HG03045 (cell line): ENCODE measurements at regions not wholly inside any gene's neighbourhood (a gene's known extent, or its start where the extent isn't known, plus 50 kb on each side); places are given as distances from the start of the nearest gene placed in this dataset.
"Not testable (repeated sequence)": the region's sequence is repeated elsewhere in the genome, so short reads cannot be mapped to it uniquely, and the experiment has no call there.

Experiments used
- ATAC-seq: cut with Tn5 transposase; IDR thresholded peaks from one replicate; pipeline ENCODE4 v1.9.1; 2021; ENCODE audit warnings: mild to moderate bottlenecking, moderate library complexity; ENCODE audit not compliant: unreplicated experiment

DNA sequence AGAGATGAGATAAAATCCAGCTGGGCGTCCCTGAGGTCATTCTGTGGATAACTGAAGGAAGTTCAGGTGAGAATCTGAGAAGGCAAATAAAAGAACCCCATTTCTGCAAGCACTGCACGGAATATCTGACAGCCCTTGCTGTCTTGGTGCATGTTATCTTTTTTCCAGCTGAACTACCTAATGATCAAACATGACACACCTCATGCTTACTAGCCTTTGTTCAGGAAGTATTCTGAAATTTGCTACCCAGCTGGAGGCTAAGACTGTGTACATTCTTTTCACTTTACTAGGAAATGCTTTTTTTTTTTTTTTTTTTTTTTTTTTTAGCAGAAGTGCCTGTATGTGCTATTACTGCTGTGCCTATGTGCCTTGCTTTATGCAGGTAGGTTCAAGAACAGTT lies 718.1 kb downstream of the SMARCA1 start:
- ATAC-seq = no peak

DNA sequence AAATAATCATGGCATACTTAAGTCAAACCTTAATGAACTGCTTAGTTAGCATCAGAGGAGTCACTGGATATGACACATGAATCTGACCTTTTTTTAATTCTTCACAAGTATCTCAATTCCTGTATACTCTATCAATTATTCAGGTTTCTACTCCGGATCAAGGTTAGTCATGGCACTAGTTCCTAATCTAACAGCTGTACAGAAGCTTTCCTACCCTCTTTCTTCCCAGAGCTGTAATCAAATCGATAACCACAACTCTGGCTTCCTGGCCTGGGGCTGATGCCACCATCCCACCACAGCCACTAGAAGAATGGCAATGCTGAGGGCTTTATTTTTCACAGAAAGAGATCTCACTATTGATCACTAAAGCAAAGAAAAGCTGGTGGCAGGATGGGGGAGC lies 718.5 kb downstream of the SMARCA1 start:
- no peak for ATAC-seq

DNA sequence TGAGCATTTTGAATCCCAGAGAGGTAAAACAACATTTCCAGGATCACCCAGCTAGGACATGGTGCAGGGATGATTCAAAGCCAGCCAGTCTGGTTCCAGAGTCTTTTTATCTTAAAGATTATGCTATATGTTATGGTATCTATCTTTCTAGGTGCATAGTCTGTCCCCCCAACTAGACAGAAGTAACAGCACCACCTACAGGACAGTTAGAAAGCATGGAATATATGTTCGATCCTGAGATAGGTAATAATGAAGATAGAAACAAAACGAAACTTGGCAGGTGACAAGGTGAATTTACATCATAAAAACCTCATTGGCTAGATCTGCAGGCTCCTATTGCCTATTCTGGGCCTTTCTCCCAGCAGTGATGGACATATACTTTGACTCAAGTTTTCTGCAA lies 723.2 kb downstream of the SMARCA1 start:
- ATAC-seq = no peak

DNA sequence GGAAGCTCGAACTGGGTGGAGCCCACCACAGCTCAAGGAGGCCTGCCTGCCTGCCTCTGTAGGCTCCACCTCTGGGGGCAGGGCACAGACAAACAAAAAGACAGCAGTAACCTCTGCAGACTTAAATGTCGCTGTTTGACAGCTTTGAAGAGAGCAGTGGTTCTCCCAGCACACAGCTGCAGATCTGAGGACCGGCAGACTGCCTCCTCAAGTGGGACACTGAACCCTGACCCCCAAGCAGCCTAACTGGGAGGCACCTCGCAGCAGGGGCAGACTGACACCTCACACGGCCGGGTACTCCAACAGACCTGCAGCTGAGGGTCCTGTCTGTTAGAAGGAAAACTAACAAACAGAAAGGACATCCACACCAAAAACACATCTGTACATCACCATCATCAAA lies 730.9 kb upstream of the ACTRT1 start:
- not testable (repeated sequence) for ATAC-seq

DNA sequence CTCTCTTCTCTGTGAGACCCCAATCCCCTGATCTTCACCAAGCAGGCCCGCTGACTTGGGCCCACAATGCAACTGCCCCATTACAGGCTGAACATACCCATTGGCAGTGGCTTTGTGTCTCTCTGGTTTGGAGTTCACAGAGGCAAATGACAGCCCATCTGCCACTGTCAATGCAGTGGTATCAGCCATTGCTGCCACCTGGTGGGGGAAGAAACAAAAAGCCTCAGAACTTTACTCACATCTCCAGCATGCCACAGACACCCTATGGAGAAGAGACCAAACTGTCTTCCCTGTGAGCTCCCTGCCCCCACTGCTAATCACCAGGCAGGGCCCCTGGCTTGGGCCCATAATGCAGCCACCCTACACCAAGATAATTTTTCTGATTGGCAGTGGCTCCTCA lies 729.3 kb upstream of the ACTRT1 start:
- no peak for ATAC-seq

DNA sequence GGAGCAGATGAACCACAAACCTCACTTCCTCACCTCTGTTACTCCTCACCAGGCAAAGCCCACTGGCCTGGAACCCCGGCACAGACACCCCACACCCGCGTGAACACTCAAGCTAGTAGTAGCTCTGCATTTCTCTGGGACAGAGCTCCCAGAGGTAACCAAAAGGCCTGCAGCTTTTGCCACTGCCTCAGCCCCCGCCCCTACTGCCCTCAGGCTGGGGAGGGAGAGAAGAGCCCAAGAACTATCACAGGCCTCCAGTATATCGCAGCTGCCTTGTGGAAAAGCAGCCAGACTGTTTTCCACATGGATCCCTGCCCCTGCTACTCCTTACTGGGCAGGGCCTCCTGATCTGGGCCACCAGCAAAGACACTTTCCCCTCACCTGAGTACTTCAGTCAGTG lies 728.7 kb upstream of the ACTRT1 start:
- no peak for ATAC-seq

DNA sequence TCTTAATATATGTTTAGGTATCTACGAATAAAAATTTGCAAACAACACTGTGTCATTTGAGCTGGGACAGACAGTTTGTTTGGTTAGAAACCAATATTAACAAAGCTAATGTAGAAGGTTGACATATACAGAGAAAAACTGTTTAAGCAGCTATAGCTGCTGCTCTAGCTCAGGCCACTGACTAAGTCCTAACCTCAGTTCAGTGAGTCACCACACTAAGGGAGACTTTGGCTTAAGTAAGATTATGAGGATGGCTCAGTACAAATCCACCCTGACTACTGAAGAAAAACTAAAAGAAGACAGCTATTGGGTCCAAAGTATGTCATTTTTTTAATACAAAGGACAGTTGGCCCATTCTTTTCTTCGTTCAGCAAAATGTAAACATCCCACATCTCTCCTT lies 717.3 kb upstream of the ACTRT1 start:
- no peak for ATAC-seq

DNA sequence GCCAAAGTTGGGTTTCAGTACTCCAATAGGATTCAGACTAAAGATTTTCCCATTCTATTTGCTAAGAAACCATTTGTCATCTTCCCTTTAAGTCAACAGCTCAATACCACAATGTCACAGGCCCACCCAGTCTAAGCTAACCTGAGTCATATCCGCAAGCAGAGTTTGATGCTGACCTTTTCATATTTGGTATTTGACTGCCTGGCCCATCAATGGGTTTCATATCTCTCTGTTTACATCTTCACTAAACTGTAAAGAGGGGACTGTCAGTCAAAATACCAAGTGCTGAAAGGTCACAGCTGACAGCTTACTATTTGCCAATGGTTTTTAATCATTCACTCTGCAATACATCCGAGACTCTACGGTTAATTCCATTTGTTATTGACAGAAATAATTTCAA lies 707.5 kb upstream of the ACTRT1 start:
- no peak for ATAC-seq

DNA sequence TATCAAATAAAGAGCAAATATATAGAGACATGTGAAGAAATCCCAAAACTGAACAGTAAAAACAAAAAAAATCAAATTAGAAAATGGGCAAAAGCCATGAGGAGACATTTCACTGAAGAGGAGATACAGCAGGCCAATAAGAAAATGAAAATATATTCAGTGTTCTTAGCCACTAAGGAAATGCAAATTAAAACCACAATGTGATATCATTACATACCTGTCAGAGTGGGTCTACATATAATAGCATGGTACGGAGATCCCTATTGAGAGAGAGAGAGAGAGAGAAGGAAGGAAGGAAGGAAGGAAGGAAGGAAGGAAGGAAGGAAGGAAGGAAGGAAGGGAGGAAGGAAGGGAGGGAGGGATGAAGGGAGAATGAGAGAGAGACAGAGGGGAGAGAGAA lies 707.0 kb upstream of the ACTRT1 start:
- no peak for ATAC-seq

DNA sequence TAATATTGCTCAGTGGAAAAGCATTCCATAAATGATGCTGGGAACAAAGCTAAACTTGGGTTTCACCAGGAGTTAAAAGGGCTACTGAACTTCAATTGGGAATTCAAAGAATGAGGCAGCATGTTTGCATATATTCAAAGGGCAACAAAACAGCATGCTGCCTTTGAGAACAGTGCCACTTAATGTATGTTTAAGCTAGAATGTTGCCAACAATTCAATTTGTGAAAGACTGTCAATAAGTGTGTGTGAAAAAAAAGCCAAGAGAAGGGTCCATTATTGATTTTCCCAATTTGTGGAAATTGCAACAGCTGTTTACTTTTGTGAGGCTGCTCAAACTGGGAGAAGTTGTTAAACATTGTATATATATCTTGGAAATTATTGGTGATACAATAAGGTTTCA lies 701.9 kb upstream of the ACTRT1 start:
- no peak for ATAC-seq

DNA sequence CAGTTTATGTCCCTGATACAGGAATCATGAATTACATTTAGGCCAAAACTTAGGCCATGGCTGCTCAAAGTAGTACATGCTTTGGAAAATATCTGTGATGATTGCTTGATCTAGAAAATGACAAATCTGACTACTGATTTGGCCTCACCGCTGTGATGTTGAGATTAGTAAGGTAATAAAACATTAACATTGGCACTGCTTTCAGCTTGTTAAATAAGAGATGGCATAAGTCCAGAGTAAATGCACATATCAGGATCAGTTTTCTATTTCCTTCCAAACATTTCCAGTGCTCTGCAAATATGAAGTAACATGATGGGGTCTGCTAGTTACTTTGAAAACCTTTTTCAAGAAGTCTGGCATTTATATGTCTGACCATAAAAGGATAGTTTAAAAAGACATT lies 687.3 kb upstream of the ACTRT1 start:
- ATAC-seq = no peak

DNA sequence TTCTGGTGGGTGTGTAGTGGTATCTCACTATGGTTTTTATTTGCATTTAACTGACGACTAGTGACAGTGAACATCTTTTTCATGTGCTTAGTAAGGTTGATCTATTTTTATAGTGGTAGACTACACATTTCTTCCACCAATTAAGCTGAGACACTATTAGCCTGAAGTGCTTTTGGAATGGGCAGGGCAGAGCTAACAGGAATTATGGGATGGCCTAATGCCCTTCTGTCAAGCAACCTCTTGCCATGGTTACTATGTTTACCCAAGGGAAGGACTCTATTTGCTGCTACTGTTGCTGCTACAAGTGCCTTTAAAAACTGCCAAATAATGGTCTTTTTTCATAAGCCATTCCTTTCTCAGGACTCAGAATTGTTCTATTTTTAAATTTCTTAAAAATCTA lies 676.7 kb upstream of the ACTRT1 start:
- no peak for ATAC-seq

DNA sequence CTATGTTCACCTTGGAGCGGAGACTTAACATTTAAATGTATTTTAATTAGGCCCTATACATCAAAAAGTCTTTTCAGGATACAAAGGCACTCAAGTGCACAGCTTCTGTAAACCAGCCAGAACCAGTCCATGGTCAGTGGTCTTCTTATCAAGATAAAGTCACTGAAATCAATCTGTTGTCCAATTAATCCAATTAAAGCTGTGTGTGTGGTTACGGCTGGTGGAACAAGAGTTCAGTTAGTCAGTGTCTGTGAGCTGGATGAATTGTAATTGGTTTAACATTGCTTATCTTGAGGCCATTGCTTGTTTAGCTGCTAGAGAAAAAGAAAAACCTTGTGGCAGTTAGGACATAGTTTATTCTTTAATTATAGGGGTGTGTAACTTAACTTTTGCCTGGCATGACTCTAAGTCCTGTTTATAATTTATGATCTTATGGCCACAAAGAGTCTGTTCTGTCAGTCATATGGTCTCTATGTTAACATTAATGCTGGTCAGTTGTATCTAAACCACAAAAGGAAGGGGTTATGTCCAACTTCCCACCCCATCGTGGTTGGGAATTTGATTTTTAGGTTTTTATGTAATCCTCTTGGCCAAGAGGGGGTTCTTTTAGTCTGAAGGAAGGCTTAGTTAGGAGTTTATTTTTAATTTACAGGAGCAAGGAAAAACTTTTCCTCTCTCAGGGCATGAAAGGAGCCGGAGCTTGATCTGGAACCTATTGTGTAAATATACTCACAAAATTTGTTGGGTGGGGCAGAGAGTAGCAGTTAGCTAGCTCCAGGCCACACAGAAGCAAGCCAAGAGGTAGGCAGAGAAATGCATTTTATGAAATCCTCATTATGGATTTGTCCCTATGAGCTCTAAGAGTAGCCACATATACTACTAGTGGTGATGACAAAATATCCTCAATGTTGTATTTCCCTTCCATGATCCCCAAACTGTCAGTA lies 665.7 kb upstream of the ACTRT1 start:
- no peak for ATAC-seq

DNA sequence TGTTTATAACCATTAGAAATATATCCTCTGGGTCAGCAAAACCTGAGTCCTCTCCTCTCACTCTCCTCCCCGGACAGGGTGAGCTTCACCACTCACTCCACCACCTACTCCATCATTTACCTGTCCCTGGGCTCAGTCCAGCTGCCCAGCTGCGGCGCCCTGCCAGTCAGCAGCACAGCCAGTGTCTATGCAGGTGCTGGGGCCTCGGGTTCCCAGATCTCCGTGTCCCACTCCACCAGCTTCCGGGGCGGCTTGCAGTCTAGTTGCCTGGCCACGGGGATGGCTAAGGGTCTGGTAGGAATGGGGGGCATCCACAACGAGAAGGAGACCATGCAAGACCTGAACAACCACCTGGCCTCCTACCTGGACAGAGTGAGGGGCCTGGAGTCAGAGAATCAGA lies 662.2 kb upstream of the ACTRT1 start:
- no peak for ATAC-seq

DNA sequence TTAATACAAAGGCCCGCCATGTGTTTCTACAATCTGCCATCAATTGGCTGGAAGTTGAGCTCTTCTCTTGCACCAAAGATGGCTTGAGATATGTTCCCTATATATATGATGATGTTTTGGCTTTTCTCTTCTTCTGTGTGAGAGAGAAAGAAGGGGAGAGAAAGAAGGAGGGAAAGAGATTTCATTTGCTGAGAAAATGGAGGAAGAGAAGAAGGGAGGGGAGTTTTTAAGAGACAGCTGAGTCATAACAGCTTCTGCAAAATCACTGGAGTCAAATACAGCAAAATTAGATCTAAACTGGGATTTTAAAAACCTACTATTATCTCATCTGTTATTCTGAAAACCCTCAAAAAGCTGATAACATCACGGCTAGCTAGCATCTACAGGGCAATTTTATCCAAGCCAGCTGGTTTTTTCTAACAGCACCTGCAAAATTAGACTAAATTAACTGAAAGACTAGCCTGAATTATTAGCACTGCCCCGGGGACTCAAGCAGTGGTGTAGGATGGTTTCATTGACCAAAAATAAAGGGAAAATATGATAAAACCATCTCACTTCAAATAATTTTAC lies 647.6 kb upstream of the ACTRT1 start:
- no peak for ATAC-seq

DNA sequence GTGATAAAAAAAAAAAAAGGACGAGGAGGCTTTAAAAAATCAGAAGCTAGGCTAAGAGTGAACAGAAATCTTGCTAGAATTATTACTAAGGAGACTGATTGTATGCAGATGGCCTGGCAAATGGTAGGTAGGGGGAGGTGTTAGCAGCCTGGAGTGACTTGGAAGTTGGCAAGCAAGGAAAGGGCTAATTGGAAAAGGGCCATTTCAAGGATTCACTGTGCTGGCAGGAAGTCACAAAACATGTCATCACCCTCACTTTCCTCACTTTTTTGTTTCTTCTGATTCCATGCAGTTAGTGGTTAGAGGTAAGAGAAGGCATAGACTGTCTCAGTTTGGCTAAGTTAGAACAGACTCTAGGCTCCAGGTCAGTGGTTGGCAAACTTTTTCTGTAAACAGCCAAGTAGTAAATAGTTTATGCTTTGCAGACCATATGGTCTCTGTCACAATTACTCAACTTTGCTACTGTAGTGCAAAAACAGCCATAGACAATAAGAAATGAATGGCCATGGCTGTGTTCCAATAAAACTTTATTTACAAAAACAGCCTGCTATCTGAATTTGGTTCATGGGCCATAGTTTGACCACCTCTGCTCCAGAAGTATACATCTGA lies 646.5 kb upstream of the ACTRT1 start:
- no peak for ATAC-seq

DNA sequence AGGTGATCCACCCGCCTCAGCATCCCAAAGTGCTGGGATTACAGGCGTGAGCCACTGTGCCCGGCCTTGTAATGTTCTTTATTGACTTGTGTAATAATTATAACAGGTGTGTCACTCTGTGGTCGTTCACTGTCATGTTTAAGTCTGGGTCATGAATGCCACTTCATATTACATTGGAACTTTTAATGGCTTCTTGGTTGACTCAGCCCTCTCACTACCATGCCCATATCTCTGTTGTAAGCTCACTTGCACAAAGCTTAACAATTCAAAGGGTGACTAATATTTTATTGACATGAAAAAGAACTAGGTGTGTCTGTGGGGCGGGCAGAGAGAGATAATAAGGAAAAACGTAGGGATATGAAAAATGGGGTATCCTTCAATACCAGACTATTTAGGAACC lies 639.7 kb upstream of the ACTRT1 start:
- no peak for ATAC-seq

DNA sequence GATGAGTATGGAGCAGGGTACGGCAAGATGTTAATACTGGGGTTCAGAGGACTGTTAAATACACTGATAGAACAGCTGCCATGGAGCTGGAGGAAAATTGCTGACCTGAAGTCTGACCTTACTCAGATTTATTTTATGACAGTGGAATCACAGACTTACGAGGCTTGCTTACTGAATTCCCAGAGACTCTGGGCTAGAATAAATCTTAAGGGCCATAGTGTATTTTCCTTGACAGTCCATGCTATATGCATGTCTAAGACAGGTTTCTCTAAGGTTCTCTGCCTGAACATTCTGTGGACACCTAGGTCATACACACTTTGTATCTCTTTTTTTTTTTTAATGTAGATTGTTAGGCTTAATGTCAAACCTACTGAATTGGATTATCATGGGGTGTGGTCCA lies 633.2 kb upstream of the ACTRT1 start:
- no peak for ATAC-seq

DNA sequence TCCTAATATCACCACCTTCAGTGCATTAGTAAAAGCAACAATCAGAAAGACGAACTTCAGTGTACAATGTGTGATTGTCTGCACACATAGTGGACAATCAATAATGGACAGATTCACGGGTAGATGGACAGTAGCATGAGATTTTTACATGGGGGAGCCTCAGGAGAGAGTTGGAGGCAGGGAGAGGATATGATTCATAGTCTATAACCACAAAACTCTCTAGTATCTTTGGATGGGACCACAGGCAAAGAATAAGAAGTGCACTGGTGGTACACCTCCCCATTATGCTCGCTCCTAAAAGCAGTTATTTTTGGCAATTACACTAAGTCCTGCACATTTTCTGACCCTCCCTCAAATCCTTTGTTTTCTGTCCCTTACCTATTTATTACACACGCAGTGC lies 624.4 kb upstream of the ACTRT1 start:
- ATAC-seq = no peak

DNA sequence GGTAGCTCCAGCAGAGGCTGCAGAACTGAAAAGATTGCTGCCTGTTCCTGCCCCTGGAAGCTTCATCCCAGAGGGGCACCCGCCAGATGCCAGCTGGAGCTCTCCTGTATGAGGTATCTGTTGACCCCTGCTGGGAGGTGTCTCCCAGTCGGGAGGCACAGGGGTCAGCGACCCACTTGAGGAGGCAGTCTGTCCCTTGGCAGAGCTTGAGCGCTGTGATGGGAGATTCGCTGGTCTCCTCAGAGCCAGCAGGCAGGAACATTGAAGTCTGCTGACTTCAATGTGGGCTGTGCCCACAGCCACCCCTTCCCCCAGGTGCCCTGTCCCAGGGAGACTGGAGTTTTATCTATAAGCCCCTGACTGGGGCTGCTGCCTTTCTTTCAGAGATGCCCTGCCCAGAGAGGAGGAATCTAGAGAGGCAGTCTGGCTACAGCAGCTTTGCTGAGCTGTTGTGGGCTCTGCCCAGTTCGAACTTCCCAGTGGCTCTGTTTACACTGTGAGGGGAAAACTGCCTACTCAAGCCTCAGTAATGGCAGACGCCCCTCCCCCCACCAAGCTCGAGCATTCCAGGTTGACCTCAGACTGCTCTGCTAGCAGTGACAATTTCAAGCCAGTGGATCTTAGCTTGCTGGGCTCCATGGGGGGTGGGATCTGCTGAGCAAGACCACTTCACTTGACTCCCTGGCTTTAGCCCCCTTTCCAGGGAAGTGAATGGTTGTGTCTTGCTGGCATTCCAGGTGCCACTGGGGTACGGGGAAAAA lies 622.3 kb upstream of the ACTRT1 start:
- ATAC-seq = not testable (repeated sequence)

DNA sequence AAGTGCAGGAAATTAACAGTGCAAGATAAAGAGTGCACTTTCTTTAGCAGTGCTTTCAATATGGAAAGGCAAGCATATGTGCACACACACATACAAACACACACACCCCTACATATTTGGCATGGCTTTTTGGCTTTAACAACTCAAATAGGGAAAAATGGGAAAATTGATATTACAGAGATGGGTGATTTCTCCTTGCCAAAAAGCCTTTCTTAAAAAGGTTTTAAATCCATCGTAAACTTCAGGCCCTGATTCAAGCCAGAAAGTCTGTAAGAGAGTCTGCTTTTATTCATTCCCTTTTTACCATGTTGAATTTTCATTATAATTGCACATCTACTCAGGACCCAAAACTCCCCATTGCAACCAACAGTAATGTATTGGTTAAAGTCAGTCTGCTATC lies 612.0 kb upstream of the ACTRT1 start:
- ATAC-seq = no peak
